ENCODE measurements at regions not wholly inside any gene's neighbourhood (a gene's known extent, or its start where the extent isn't known, plus 50 kb on each side); places are given as distances from the start of the nearest gene placed in this dataset.
"Not testable (repeated sequence)": the region's sequence is repeated elsewhere in the genome, so short reads cannot be mapped to it uniquely, and the experiment has no call there.

GRCh38 chr4:19614171-19614570 is 637.5 kb upstream of the SLIT2 start:
- DNase-seq (ENCODE audit: low read depth in 2 of 2) = no peak

GRCh38 chr4:19596342-19596741 is 655.4 kb upstream of the SLIT2 start:
- DNase-seq (ENCODE audit: low read depth in 2 of 2) = no peak

DNA sequence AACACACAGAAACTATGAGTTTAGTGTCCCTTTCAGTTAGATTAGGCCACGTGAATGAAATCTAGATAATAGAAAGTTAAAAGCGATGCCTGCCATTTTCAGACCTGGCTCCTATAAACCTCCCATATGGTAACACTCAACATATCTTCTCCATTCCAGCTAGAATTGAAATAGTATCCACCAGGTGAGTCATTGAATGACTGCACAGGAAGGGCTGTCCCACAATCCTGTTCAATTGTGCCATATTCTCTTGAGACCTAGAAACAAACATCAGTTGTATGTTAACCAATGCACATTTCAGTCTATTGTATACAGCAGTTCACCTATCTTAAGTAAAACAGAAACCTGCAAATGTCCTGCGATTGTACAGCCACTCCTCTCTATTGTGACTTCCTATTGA is 659.3 kb upstream of the SLIT2 start:
- no peak for DNase-seq (ENCODE audit: low read depth in 2 of 2)

GRCh38 chr4:19583827-19584569 is 667.7 kb upstream of the SLIT2 start:
- no peak for DNase-seq (ENCODE audit: low read depth in 2 of 2)

DNA sequence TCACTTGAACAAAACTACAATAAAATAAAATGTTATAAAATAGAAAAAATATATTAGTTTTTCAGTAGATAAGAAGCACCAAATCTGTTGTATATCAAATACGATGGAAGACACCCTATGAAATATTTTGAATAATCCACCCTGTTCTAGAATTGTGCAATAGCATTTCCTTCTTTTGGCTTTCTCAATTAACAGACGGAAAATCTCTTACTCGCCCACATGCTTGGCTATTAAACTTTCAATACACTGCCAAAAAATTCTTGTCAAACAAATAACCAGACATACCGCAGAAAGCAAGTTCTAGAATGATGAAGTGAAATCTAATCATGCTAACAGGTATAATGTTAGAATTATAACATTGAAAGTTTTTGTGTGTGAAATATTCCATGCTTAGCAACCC is 671.6 kb upstream of the SLIT2 start:
- no peak for DNase-seq (ENCODE audit: low read depth in 2 of 2)

GRCh38 chr4:19579608-19580007 is 672.1 kb upstream of the SLIT2 start:
- DNase-seq (ENCODE audit: low read depth in 2 of 2) = no peak

DNA sequence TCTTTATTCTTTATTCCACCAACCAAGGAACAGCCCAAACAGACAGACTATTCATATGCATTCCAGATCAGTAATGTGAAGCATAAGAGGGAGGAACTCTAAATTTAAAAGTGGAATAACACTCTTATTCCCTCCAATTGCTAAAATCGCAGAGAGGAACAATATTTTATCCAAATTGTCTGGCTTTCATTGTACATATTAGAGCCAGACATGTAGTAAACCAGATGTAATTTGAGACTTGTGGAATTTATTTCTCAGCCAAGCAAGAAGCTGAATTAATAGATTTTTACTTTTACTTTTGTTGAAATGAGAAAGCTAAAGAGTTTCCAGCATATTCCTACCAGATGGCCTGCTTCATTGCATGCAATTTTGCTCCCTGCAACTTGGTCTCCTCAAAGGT is 674.6 kb upstream of the SLIT2 start:
- no peak for DNase-seq (ENCODE audit: low read depth in 2 of 2)

DNA sequence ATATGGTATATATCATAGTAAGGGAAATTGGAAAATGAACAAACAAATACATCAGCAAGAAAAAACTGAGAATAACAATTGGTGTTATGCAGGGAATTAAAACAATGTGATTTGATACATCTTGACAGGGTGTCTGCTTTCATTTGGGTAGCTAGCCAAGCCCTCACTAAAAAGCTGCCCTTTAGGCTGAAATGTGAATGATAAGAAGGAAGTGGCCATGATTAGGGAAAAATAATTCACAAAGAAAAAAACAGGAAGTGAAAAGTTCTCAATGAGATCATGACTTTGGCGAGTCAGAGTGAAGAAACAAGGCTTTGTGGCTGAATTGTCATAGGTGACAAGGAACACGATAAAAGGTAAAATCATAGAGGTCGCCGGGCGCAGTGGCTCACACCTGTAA is 675.8 kb upstream of the SLIT2 start:
- no peak for DNase-seq (ENCODE audit: low read depth in 2 of 2)

GRCh38 chr4:19566041-19566440 is 685.7 kb upstream of the SLIT2 start:
- no peak for DNase-seq (ENCODE audit: low read depth in 2 of 2)

GRCh38 chr4:19562456-19562855 is 689.2 kb upstream of the SLIT2 start:
- DNase-seq (ENCODE audit: low read depth in 2 of 2) = no peak

DNA sequence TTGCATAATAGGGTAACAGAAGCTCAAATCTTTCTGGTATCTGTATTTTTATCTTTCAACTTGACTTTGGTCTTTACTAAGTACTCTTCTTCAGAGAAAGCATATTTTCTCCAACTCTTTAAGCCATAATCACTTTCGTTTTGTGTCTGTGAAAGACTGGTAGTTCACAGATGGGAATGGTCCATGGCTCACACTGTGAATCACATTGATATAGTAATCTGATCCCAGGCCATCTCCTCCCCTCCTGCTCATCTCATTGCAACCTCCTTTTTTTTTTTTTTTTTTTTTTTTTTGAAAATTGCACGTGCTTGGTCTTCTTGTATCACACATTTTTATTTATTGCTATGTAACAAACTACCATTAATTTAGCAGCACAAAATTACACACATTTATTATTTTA is 694.5 kb upstream of the SLIT2 start:
- DNase-seq (ENCODE audit: low read depth in 2 of 2) = no peak

DNA sequence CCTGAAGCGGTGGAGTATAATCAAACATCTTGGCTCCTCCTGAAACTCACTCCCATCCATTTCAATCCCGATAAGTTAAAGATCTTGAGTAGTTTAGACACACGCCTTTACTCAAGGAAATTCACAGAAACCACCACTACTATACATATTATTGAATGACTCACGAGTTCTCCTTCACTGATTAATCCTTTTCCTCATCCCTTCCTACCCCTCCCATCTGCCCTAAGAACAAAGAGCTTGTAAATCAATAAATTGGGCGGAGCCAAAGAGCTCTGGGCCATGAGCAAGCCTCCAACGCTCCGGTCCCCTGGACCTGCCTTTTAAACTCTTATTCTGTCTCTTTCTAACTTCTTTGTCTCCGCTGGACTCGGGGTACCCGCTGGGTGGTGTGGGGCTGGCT is 695.4 kb upstream of the SLIT2 start:
- not testable (repeated sequence) for DNase-seq (ENCODE audit: low read depth in 2 of 2)

- no peak for DNase-seq (ENCODE audit: low read depth in 2 of 2)
Observed at GRCh38 chr4:19547463-19547862, 704.2 kb upstream of the SLIT2 start.

- DNase-seq (ENCODE audit: low read depth in 2 of 2) = no peak
Observed at GRCh38 chr4:19544446-19545125, 707.1 kb upstream of the SLIT2 start.

DNA sequence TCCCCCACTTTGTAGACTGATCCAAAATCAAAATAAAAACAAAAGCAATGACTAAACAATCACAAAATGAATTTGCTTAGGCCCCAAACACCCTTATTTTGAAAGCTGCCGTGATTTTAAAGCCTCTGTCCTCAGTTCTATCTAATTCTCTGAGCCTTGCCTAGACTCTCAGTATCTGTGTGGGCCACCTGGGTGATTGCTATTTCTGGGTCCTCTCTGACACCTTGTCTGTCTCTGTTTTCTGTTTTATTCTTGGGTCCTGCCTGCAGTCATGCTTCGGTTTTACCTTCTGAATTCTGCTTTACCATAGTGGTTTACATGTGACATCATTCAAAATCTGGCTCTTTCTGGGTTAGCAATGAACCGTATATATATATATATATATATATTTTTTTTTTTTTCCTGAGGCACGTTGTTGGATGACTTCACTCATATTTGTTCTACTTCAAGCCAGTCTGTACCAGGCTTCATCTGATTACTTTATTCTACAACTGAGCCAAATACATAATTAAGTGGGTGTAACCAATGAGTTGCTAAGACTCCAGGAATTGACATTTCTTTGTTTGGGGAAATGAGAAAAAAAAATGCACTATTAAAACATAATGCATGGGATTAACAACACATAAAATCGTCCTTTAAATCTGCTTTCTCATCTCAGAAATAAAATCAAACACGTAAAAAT is 710.7 kb upstream of the SLIT2 start:
- DNase-seq (ENCODE audit: low read depth in 2 of 2) = no peak

DNA sequence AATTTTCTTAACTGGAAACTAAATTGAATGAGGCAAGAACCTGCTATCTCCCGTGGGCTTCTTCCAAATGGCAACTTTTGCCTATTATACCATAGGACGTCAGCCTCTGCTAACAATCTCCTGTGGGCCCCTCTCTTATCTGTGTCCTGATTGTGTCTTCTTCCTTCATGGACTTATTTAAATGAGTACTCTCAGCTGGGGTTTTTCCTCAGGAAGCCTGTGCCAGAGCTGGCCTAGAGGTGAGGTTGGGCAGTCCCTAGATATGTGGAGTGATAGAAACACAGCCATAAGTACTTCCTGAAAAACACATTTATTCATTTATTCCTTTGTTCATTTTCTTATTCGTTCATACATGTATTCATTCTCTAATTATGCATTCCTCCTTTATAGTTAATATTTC is 712.5 kb upstream of the SLIT2 start:
- DNase-seq (ENCODE audit: low read depth in 2 of 2) = no peak

GRCh38 chr4:19534159-19534558 is 717.5 kb upstream of the SLIT2 start:
- DNase-seq (ENCODE audit: low read depth in 2 of 2) = no peak

GRCh38 chr4:19531906-19532848 is 719.5 kb upstream of the SLIT2 start:
- DNase-seq (ENCODE audit: low read depth in 2 of 2) = no peak

GRCh38 chr4:19523964-19524363 is 727.7 kb upstream of the SLIT2 start:
- DNase-seq (ENCODE audit: low read depth in 2 of 2) = no peak

DNA sequence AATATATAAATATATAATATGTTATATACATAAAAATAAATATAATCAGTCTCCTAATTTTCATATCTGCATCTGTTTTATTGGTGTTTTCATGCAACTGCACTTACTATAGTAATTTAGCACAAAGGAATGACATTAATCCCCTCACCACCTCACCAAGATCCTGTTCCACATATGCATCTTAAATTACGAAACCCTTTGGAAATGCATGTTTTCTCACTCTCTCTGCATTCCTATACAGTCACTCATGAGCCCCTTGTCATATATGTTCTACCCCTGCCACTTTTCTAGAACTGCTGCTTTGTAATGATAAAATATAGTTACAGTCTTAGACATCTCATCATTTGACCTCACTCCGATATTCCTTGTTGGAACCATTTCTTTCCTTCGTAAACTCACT is 728.7 kb upstream of the SLIT2 start:
- DNase-seq (ENCODE audit: low read depth in 2 of 2) = no peak

DNA sequence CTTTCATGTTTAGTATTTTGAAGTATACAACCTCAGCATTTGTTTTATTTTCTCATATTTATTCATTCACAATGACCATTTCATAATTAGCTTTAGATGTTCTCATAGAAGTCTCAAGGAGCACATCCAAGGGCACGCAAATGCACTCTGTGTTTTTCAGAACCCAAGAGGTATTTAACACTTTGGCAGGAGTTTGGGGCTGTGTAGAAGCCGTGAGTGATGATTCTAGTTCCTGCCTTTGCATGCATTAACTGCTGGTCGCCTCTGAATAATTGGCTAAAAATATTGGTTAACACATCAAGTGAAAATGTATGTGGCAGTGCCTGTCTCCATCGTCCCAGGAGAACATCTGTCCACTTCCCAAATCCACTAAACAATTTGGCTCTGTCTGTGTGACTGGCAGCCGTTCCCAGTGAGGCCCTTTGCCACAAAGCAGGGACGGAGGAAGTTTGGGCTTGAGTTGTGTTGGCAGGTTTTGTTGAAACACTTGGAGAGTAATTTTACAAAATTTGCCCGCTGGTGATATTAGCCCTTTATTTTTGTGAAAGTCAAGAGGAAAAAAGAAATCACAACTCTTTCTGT is 730.7 kb upstream of the SLIT2 start:
- no peak for DNase-seq (ENCODE audit: low read depth in 2 of 2)

Data from stimulated activated CD4-positive, alpha-beta T cell treated with anti-CD3 and anti-CD28 coated beads, Interleukin-4, amount 100 ng/mL, for 48 hours (primary cell).